ENCODE measurements at regions not wholly inside any gene's neighbourhood (a gene's known extent, or its start where the extent isn't known, plus 50 kb on each side); places are given as distances from the start of the nearest gene placed in this dataset.

- TF ChIP-seq CTCF (IDR thresholded peaks at IDR 0.05; ENCODE audit: insufficient read depth, low read length) (no peak), GABPA (IDR thresholded peaks at IDR 0.05; ENCODE audit: low read depth) (no peak)
These were observed 163.3 kb upstream of the BMP2 start for GRCh38 chr20:6604179-6604578.

Data from HL-60 (cell line).